Keratinocyte (primary cell): ENCODE measurements at regions not wholly inside any gene's neighbourhood (a gene's known extent, or its start where the extent isn't known, plus 50 kb on each side); places are given as distances from the start of the nearest gene placed in this dataset.

ENCODE experiments used
- DNase-seq: peaks from one replicate; pipeline ENCODE4 v3.0.0-alpha.2; 2011; ENCODE audit warnings: low read depth, missing footprints, low spot score
- FAIRE-seq: peaks from 2 replicates; lab custom pipeline; 2011; peaks lifted over from hg19 to GRCh38; lab: Jason Lieb, UNC
- H2AFZ ChIP-seq: 2 replicates; pipeline ENCODE4 v1.6.0; 2012; ENCODE audit warnings: low read length, control low read depth, inconsistent platforms; ENCODE audit not compliant: control insufficient read depth
- H3K27ac ChIP-seq: 2 replicates; pipeline ENCODE4 v1.5.1; 2011; ENCODE audit warnings: low read length; ENCODE audit not compliant: control insufficient read depth, insufficient read depth
- H3K27me3 ChIP-seq: 3 replicates; pipeline ENCODE4 v1.6.0; 2011; ENCODE audit warnings: low read length; ENCODE audit not compliant: control insufficient read depth, insufficient read depth; ENCODE audit errors: extremely low read depth
- H3K36me3 ChIP-seq, 2 experiments: 2 replicates in 1 of 2; 3 replicates in 1 of 2; pipeline ENCODE4 v1.5.1; 2011; ENCODE audit warnings: low read length in 2 of 2, mild to moderate bottlenecking in 1 of 2; ENCODE audit not compliant: control insufficient read depth in 2 of 2, insufficient read depth in 2 of 2; ENCODE audit errors: extremely low read depth in 1 of 2
- H3K4me1 ChIP-seq: 3 replicates; pipeline ENCODE4 v1.5.1; 2011; ENCODE audit warnings: low read length; ENCODE audit not compliant: control insufficient read depth, insufficient read depth; ENCODE audit errors: extremely low read depth
- H3K4me2 ChIP-seq: 3 replicates; pipeline ENCODE4 v1.6.0; 2011; ENCODE audit warnings: low read depth, low read length; ENCODE audit not compliant: control insufficient read depth, insufficient read depth; ENCODE audit errors: extremely low read depth
- H3K4me3 ChIP-seq, 3 experiments: fragments of 200-600 bp in 1 of 3; sonication (generic) in 1 of 3; 2 replicates in 2 of 3; 3 replicates in 1 of 3; pipeline ENCODE4 v1.5.1; 2011 to 2016; ENCODE audit warnings: low read length in 3 of 3, mild to moderate bottlenecking in 3 of 3, control low read depth in 2 of 3, inconsistent platforms in 1 of 3, low read depth in 1 of 3, mixed read lengths in 1 of 3, mixed run types in 1 of 3, moderate library complexity in 1 of 3; ENCODE audit not compliant: control insufficient read depth in 2 of 3, insufficient read depth in 2 of 3; ENCODE audit errors: extremely low read depth in 1 of 3
- H3K79me2 ChIP-seq: 2 replicates; pipeline ENCODE4 v1.6.0; 2012; ENCODE audit warnings: low read length; ENCODE audit not compliant: control insufficient read depth, insufficient read depth
- H3K9ac ChIP-seq: 3 replicates; pipeline ENCODE4 v1.6.0; 2011; ENCODE audit warnings: low read length; ENCODE audit not compliant: control insufficient read depth, insufficient read depth; ENCODE audit errors: extremely low read depth
- H3K9me1 ChIP-seq: 3 replicates; pipeline ENCODE4 v1.6.0; 2011; ENCODE audit warnings: low read length; ENCODE audit not compliant: control insufficient read depth, insufficient read depth; ENCODE audit errors: extremely low read depth
- H3K9me3 ChIP-seq: 2 replicates; pipeline ENCODE4 v1.5.1; 2012; ENCODE audit warnings: low read depth, low read length; ENCODE audit not compliant: control insufficient read depth
- H4K20me1 ChIP-seq: 3 replicates; pipeline ENCODE4 v1.6.0; 2011; ENCODE audit warnings: low read length; ENCODE audit not compliant: control insufficient read depth, insufficient read depth; ENCODE audit errors: extremely low read depth
- EZH2 ChIP-seq: IDR thresholded peaks from one replicate; pipeline ENCODE4 v1.6.1; 2012; ENCODE audit warnings: inconsistent platforms, mild to moderate bottlenecking, low read length, moderate library complexity
- dilution Hi-C: fragments of 300-500 bp; cut with MboI; formaldehyde crosslinking; loops from one replicate; pipeline ENCODE4 v1.7.0; 2020; ENCODE audit warnings: low sequenced_read_pairs; ENCODE audit not compliant: extremely low pct_ligation_motif_present
- TF ChIP-seq, protein P1 (sequence below), 3 experiments: IDR thresholded peaks in 1 of 3; conservative IDR thresholded peaks in 1 of 3; optimal IDR thresholded peaks in 1 of 3; 2 replicates in 2 of 3; 3 replicates in 1 of 3; pipeline versions ENCODE3 to v1.5.1; 2011; ENCODE audit warnings: low read length in 3 of 3, mild to moderate bottlenecking in 3 of 3, moderate library complexity in 2 of 3, control low read depth in 1 of 3, inconsistent platforms in 1 of 3; ENCODE audit not compliant: insufficient read depth in 2 of 3; ENCODE audit errors: extremely low read depth in 1 of 3

DNA sequence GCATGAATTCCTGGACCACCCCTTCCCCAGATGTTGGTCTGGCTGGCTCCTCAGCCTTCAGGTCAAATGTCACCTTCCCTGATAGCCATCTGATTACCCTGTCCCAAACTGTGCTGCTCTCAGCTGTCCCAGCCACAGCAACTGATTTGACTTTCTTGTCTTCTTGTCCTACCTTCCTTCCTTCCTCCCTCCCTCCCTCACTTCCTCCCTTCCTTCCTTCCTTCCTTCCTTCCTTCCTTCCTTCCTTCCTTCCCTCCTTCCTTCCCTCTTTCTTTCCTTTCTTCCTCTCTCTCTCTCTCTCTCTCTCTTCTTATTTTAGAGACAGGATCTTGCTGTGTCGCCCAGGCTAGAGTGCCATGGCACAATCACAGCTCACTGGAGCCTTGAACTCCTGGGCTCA, 242.5 kb downstream of the RPS24 start:
- Histone ChIP-seq H3K36me3 (no peaks in the 10 kb centered on the region), H3K4me3 (no peak overlapping the region), H3K4me2 (no peak overlapping the region), H3K9me1 (no peaks in the 10 kb centered on the region), H3K9ac (no peak overlapping the region), H2AFZ (no peak overlapping the region), H4K20me1 (no peaks in the 10 kb centered on the region), H3K27ac (no peak overlapping the region), H3K27me3 (peaks cover 8% of the 10 kb centered on the region), H3K79me2 (no peaks in the 10 kb centered on the region), H3K4me1 (no peaks in the 10 kb centered on the region), H3K9me3 (no peaks in the 10 kb centered on the region)
- TF ChIP-seq, protein P1, sequence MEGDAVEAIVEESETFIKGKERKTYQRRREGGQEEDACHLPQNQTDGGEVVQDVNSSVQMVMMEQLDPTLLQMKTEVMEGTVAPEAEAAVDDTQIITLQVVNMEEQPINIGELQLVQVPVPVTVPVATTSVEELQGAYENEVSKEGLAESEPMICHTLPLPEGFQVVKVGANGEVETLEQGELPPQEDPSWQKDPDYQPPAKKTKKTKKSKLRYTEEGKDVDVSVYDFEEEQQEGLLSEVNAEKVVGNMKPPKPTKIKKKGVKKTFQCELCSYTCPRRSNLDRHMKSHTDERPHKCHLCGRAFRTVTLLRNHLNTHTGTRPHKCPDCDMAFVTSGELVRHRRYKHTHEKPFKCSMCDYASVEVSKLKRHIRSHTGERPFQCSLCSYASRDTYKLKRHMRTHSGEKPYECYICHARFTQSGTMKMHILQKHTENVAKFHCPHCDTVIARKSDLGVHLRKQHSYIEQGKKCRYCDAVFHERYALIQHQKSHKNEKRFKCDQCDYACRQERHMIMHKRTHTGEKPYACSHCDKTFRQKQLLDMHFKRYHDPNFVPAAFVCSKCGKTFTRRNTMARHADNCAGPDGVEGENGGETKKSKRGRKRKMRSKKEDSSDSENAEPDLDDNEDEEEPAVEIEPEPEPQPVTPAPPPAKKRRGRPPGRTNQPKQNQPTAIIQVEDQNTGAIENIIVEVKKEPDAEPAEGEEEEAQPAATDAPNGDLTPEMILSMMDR (optimal IDR thresholded peaks at IDR 0.05 in 1 of 3, IDR thresholded peaks at IDR 0.05 in 1 of 3, conservative IDR thresholded peaks at IDR 0.05 in 1 of 3; ENCODE audit: extremely low read depth in 1 of 3, insufficient read depth in 2 of 3, low read length in 3 of 3), result no peak
- TF ChIP-seq EZH2, result no peak
- FAIRE-seq (no peak), DNase-seq (no peak)
- dilution Hi-C loops, result no loop called here

DNA sequence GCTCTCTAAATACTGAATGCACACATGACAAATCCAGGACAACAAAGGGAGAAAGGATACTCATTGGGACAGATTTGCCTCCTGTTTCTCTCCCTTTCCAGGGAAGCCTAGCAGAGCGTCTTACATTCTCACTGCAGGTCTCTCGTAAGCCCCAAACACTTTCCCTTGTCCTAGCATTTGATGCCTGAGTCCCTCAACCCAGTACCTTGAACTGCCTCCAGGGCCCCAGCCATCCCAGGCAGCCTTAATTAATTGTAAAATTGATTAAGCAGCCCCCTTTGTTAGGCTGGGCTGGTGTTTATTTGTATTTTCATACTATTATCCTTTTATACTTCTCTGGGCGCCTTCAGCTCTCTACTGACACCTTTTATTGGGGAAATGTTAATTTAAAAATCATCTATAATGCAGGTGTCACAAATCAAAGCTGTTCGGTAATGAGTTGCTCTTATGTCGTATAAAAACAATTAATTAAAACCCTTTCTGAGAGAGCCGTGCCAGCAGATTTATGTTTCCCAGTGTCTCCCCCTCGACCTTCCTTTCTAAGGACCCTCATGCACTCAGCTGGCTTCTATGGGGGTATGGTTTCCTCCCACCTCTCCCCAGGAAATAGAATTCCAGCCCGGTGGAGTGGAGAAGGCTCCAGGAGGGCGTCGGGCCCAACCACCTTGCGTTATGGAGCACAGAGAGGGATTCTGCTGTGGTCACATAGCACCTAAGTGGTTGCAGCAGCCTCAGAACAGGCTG, 243.8 kb downstream of the RPS24 start:
- peaks cover 11% of the 10 kb centered on the region for H3K27me3 ChIP-seq
- H3K4me2 ChIP-seq, result no peak overlapping the region
- H3K9me3 ChIP-seq, result no peaks in the 10 kb centered on the region
- H4K20me1 ChIP-seq, result no peaks in the 10 kb centered on the region
- H3K9ac ChIP-seq, result no peak overlapping the region
- TF ChIP-seq, protein P1 (optimal IDR thresholded peaks at IDR 0.05 in 1 of 3, IDR thresholded peaks at IDR 0.05 in 1 of 3, conservative IDR thresholded peaks at IDR 0.05 in 1 of 3; ENCODE audit: extremely low read depth in 1 of 3, insufficient read depth in 2 of 3, low read length in 3 of 3), result no peak
- no peak for TF ChIP-seq EZH2
- H3K4me1 ChIP-seq, result no peaks in the 10 kb centered on the region
- FAIRE-seq (no peak), DNase-seq (no peak)
- no peak overlapping the region for H3K27ac ChIP-seq
- no peaks in the 10 kb centered on the region for H3K79me2 ChIP-seq
- H3K9me1 ChIP-seq, result no peaks in the 10 kb centered on the region
- dilution Hi-C loops, result no loop called here
- no peak overlapping the region for H2AFZ ChIP-seq
- no peaks in the 10 kb centered on the region for H3K36me3 ChIP-seq
- H3K4me3 ChIP-seq, result no peak overlapping the region
